ENCODE measurements at regions not wholly inside any gene's neighbourhood (a gene's known extent, or its start where the extent isn't known, plus 50 kb on each side); places are given as distances from the start of the nearest gene placed in this dataset.

DNA sequence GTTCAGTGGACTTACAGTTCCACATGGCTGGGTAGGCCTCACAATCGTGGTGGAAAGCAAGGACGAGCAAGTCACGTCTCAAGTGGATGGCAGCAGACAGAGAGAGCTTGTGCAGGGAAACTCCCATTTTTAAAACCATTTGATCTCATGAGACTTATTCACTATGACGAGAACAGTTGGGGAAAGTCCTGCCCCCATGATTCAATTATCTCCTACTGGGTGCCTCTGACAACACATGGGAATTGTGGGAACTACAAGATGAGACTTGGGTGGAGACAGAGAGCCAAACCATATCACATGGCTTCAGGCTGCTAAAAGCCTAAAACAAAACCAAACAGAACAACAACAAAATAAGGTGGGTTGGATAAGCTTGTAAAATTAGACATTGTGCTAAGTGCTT lies 194.4 kb upstream of the CPEB2 start:
- no peak for DNase-seq

DNA sequence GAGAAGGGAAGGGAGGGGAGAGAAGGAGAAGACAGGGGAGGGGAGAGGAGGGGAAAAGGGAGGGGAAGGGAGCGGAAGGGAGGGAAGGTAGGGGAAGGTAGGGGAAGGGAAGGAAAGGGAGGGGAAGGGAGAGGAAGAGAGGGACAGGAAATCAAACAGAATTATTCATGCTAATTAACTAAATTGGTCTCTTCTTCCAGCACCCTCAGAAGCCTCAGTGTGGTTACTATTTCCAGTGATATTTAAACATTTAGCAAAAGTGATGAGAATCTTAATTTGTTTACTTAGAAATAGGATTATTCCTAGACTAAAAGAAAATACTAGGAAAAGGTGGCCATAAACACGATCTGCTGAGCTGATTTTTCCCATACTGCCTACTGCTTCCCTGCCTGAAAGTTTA lies 193.1 kb upstream of the CPEB2 start:
- no peak for DNase-seq

DNA sequence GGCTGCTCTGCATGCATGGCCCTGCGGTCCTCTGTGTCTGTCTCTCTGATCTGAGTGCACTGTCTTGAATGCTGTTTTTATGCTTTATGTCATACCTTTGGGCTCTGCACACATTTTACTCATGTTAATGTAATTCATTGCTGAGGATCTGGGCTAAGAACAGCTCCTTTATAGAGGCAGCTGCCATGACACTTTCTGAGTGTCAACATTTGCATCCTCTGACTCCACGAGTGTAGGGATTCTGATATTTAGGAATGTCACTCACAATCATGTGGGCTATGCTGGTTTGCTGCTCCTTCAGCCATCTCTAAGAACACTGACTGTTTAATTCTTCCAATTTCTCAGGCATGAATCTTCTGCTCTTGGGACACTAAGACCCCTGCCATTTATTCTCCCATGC lies 192.2 kb upstream of the CPEB2 start:
- DNase-seq: no peak

DNA sequence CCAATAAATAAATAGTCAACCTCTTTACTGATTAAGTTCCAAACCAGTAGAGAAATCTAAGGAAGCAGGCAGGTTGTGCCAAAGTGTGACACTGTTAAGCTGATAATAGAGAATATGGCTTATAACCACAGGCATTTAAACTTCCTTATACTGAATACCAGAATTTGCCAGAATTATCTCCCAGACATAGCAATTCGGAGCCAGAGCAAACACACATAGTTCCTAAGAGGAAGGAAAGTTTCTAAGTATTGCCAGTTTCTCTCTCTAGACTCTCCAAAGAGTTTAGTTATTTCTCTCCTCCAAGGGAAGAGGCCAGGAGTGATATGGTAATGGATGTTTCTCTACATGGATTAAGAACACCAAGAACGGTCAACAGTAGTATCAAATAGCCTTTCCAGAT lies 191.7 kb upstream of the CPEB2 start:
- no peak for DNase-seq

DNA sequence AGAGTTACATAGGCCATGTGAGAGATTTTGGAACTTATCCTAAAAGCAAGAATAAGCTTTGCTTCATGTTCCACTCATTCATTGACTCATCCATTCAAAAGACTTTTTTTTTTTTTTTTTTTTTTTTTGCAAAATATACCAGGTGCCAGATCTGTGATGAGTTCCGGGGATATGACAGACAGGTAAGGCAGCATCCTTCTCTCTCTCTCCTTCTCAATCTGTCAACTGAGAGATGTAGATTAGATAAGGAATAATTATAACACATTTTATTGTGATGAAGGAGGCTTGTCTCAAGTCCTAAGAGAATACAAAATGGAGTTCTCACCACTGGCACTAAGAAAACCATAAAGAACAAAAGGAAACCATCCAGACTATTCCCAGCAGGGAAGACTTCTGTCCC lies 190.2 kb upstream of the CPEB2 start:
- no peak for DNase-seq

DNA sequence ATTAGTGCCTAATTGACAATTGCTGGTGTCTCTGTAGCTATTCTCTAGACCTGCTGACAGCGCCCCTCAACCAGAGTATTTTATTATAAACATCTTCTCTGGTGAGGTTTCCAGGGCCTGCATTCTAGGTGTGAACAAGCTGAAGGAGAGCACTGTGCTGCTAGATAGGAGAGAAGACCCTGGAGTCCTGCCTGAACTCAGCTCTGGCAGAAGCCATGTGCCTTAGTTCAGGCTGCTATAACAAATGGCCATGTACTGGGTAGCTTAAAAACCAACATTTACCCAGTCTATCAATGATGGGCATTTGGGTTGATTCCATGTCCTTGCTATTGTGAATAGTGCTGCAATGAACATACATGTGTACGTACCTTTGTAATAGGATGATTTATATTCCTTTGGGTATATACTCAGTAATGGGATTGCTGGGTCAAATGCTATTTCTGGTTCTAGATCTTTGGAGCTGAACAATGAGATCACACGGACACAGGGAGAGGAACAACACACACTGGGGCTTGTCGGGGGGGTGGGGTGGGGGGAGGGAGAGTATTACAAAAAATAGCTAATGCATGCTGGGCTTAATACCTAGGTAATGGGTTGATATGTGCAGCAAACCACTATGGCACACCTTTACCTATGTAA lies 185.5 kb upstream of the CPEB2 start:
- no peak for DNase-seq

DNA sequence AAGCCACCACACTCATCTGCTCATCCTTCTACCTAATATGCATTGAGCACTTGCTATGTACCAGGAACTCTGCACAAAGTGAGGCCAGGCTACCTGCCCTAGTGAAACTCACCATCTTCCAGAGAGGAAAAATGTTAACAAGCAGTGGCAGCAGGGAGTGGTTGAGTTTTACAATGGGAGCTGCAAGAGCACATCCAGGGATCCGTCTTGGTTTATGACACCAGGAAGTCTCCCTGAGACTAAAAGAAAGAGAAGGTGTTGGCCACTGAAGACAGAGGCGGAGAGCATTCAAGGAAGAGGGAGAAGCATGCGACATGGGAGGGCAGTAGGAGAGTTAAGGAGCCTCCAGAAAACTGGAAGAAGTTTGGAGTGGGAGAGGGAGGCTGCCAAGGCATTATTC lies 178.1 kb upstream of the CPEB2 start:
- no peak for DNase-seq

DNA sequence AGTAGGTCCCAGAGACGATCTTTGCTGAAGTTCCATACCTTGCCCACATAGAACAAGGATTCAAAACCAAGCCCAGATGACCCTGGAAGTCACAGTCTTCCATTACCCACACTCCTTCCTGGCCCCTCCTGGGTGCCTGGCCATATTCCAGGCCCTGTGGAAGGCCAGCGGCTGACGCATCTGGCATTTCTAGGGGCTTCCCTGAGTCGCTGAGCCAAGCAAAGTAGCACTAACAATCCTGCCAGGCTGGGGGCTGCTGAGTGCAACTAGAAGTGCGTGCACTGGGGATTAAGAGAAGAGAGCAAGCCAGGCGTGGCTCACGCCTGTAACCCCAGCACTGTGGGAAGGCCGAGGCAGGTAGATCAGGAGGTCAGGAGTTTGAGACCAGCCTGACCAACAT lies 175.2 kb upstream of the CPEB2 start:
- no peak for DNase-seq

DNA sequence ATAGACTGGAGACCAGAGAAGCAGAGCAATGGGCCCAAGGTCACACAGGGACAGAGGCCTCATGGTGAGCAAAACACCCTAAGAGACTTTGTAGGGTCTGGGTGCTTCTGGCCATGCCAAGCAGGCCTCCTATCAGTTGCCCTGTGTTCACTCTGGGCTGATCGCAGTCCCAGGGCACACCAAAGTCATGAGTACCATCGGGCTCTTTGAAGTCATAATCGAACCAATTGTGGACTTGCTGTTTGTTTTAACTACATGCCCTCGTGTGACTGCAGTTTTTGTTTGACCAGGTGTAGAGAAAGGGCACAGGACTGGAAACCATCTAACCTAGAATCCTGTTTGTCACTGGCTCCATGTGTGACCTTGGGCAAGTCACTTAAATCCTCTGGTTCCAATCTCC lies 172.5 kb upstream of the CPEB2 start:
- no peak for DNase-seq

DNA sequence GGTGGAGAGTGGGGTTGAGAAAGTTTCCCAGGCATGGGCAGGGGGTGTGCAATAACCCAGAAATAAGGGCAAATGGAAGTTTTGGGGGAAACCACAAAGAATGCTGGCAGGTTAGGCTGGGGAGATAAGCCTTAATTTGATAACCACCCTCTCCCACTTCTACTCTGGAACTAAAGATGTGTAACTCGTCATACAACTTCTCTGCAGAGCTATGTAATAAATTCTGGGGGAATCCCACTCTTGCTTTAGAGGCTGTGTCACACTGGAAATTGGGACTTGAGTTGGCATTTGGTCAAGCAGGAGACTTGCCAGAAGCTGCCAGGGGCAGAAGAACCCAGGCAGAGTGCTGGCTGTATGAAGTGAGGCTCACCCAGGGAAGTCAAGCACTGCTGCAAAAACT lies 170.9 kb upstream of the CPEB2 start:
- no peak for DNase-seq

DNA sequence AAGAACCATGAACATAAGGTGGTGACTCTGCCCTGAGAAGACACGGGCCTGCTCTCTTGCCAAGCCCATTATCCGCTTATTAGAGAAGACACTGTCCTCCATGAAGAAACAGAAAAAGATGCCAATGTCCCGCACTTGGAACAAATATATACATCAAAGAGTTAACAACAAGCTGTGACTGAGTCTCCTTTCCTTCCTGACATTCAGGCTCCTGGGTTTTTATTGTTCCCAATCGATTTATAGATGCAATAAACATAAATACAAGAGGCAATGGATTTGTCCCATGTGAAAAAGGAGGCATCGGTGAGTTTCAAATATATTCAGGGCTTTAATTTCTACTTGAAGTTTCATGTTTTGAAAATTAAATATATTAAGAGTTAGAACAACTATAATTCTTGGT lies 169.2 kb upstream of the CPEB2 start:
- DNase-seq: no peak

DNA sequence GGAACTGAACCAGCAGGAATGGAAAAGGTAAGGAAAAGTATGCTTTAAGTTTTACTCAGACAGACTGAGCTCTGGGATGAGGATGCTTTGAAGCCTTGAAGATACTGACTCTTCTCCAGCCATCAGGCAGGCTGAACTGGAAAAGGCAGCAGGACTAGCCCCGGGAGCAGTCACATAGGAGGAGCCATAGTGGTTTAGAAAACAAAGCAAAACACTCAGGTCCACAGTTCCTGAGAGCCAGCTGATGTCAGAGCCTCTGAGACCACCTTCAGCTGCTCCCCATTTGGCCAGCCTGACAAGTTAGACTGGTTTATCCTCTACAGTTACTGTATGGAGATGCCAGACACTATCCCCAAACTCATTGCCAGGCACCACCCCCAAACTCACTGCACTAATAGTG lies 167.9 kb upstream of the CPEB2 start:
- no peak for DNase-seq

DNA sequence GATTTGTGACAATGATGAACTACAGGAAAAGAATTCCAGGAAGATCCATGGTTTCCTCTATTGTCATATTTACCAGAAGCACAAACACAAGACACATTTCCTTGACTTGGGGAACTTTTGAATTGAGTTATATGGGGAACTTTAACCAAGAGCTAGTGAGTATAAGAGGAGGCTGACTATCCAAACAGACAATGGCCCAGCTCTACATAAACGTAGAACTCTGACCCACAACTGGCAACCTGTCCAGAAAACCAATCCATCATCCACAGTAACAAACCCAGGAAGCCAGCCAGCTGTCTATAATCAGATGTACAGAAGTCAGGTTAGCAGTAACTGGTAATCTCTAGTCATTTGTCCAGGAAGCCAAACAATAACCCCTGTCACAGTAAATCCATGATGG lies 167.0 kb upstream of the CPEB2 start:
- DNase-seq: no peak

DNA sequence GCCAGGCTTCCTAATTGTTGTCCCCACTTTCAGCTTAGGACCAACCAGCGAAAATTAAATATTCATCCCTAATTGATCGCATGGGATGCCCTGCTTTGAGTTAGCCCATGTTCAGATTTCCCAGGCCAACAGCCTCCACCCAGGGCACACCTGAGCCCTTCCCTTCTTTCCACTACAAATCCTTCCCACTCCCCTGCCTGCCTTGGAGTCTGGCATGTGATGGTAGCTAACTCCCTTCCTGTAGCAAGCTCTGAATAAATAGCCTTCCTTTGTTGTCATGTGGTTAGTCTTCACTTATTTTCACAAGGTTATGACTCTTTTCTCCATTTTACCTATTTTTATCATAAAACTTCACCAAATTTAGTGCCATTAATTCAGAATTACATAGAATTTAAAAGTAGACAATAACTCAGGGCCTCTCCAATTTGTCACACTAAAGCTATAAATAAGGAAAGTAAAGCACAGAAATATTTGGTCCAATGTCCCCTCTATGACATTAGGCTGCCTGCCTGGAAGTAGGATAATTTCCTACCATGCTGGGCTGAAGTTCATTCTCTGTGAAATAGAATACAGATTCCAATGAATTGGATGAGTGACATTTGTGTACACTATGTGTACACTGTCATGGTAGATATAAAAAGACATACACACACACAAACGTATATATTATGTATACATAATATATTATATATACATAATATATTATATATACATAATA lies 166.4 kb upstream of the CPEB2 start:
- no peak for DNase-seq

DNA sequence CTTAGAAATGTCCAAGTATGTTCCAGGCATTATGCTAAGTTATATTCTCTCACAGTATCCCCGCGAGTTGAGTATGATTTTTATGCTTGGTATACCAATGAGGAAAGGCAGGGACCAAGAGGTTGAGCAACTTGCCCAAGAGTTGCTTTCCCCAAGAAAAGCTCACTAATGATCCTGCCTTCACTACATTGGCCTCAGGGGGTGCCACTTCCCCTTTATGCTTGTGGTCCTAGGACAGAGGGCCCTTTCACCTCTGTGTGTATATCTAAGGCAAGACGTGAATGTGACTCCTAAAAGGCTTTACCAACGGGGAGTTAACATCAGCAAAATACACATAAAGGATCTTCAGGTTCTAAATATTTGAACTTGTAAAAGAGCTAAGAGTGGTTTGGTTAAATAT lies 164.4 kb upstream of the CPEB2 start:
- no peak for DNase-seq

DNA sequence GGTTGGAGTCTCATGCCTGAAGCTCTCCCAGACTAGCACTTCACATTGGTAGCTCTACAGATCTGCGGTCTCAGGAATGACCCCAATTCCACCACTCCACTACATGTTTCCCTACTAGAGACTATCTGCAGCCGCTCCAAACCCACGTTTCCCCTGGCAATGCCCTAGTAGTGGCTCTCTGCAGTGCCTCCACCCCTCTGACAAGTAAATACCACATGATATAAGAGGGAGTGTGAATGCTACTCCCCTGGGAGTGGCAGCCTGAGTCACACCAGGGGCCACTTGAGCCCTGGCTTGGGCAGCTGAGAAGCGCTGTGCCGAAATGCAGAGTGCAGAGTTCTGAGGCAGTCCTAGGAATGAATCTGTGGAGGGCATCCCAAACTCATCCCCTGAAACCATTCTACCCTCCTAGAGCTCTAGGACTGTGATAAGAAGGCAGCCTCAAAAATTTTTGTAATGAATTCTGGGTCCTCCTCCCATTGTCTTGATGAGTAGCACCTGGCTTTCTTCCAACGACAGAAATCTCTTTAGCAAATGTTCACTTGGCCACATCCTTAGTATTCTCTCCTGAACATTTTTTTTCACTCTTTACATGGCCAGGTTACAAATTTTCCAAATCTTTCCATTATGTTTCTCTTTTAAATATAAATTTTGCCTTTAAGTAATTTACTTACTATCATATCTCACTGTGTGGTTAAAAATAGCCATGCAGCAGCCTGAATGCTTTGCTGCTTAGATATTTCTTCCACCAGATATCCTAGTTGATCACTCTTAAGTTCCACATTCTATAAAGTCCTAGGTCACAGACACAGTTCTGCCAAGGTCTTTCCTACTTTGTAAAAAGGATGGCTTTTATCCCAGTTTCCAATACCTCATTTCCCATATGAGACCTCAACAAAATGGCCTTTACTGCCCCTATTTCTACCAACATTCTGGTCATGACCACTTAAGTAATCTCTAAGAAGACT lies 160.2 kb upstream of the CPEB2 start:
- peak; percentile 51 for DNase-seq

DNA sequence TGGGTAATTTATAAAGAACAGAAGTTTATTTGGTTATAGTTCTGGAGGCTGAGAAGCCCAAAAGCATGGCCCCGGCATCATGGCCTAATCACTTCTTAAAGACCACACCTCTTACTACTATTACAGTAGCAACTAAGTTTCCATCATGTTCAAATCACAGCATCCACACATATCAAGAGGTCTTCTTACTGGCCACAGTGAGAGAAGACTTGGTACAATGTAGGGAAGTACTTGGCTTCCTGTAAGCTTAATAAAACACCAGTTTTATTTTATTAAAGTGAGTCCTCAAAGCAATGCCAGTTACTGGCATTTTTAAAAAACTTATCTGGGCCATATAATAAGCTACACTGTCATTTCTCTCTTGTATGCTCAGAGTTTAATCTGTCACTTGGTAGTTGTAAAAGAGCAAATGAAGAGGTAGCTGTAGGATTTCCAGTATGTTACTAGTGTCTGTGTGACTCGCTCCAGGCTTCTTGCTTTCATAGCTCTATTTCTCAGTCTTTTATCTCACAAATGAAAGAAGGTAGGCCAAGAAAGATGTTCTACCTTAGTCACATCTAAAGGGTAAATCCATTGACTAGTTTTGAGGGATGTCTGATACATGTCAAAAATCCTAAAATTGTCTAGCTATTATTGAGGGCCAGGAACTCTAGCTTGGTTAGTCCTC lies 159.2 kb upstream of the CPEB2 start:
- DNase-seq: no peak

DNA sequence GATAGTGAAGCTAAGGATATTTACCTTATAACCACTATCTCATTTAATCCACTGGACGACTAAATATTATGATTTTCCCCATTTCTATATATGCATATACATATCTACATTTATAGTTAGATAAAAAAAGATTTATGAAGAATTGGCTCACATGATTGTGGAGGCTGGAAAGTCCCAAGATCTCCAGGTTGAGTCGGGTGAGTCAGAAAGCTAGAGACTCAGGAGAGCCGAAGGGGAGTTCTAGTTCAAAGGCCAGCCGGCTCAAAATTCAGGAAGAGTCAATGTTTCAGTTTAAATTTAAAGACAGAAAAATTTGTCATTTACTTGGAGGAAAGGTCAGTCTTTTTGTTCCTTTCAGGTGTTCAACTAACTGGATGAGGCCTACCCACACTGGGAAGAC lies 158.2 kb upstream of the CPEB2 start:
- no peak for DNase-seq

DNA sequence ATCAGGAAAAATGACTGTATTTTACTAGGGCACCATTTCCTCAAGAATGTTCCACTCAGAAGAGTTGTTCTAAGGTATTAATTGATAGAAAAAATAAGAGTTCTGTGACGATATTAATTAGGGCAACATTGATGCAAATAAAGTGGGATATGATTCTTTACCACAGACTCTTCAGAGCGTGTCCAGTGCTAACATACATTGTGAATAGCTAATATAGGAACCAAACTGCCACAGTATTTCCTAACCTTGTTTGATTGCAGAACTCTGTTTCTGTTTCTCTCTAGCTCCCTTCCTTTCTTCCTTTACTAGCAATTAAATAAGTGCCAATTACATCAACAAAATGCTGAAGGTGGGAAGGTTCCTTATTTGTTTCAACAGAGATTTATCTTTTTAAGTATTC lies 154.1 kb upstream of the CPEB2 start:
- DNase-seq: no peak

DNA sequence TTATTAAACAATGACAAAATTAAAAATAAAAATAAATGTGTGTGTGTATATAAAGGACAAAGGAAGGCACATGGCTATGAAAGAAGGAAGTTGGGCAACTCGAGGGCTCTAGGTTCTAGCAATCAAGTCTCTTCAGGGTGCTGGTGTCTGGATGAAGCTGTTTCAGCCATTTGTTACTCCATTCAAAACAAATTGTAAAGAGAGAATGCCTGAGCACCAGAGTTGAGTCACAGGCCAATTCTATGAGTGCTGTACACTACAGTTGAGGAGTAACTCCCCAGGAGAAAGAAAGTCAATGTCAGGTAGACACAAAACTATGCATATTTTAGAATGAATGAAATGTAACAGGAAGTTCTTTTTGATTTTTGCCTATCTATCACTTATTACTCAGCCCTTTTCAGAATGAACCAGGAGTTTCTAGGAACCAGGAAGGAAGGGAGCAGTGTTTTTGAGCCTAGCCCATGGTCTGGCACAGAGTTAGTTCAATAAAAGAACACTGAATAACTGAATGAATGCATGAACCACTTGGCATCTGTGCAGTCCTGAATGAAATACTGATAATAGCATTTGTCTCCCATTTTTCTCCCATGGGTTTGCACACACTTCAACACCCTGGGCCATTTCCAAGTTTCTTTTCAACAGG lies 151.7 kb upstream of the CPEB2 start:
- no peak for DNase-seq

DNA sequence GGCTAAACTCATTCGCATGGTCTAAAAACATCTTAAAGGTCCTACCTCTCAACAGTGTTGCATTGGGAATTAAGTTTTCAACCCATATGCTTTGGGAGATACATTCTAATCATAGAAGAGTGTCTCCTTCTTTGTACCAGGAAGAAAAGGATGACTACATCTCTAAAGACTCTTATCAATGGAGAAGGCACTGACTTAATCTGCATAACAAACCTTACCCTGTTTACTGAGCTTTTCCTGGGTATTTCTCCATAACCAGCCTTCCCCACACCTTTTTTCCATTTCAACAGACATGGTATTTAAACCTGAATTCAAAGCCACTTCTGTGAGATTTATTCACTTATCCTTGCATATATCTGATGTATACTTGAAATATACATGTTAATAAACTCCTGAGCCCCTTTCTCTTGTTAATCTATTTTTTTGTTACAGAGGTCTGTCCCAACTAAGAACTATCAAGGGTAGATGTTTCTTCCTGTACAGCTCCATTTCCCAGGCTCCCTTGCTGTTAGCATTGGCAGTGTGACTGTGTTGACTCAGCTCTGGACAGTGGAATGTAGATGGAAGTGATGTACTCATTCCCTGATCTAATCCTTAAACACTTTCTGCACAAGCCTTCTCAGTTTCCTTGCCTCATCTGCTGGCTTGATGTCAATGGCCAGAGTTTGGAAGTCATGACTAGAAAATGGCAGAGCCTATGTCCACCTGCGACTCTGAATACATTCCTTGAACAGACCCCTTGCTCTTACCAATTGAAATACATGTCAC lies 148.9 kb upstream of the CPEB2 start:
- DNase-seq: no peak

DNA sequence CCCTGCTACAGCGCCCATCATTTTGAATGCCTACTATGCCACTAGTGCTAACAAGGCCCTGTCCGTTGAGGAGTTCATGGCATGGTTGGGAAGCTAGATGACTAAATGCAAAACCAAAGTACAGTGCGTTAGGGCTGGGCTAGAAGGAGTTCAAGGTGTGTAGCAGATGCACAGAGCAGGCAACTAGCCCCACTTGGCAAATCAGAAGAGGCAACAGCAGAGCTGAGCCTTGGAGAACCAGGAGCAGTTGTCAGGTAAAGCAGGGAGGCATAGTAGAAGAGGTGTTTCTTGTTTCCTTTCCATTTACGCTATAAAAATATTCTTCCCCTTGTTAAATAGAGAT lies 146.6 kb upstream of the CPEB2 start:
- no peak for DNase-seq

Data from tongue (tissue), 1 donor.